Activated CD4-positive, alpha-beta T cell treated with anti-CD3 and anti-CD28 coated beads, Interleukin-2, amount 10 ng/mL, durations not matched to agents 24 days and 14 days (primary cell): ENCODE measurements at regions not wholly inside any gene's neighbourhood (a gene's known extent, or its start where the extent isn't known, plus 50 kb on each side); places are given as distances from the start of the nearest gene placed in this dataset.

Source experiments
- DNase-seq: peaks from one replicate; pipeline ENCODE4 v3.0.0; 2022
- H3K27ac Mint-ChIP-seq: one replicate; pipeline ENCODE4 v1.8.0; 2022; ENCODE audit warnings: mild to moderate bottlenecking, mixed read lengths
- H3K27me3 Mint-ChIP-seq: one replicate; pipeline ENCODE4 v1.8.0; 2022; ENCODE audit warnings: mixed read lengths
- H3K36me3 Mint-ChIP-seq: one replicate; pipeline ENCODE4 v1.8.0; 2022; ENCODE audit warnings: low read depth, mild to moderate bottlenecking, mixed read lengths
- H3K4me1 Mint-ChIP-seq: one replicate; pipeline ENCODE4 v1.8.0; 2021; ENCODE audit warnings: mixed read lengths
- H3K4me3 Mint-ChIP-seq: one replicate; pipeline ENCODE4 v1.8.0; 2022; ENCODE audit warnings: mild to moderate bottlenecking, moderate library complexity, mixed read lengths
- H3K9me3 Mint-ChIP-seq: one replicate; pipeline ENCODE4 v1.8.0; 2021; ENCODE audit warnings: mixed read lengths
- intact Hi-C: fragments of 100-400 bp; cut with micrococcal nuclease; formaldehyde crosslinking; loops from one replicate; pipeline ENCODE4 v1.15.1; 2023

- intact Hi-C loops: no loop called here
Observed at GRCh38 chr4:117814277-117815246, 219.7 kb upstream of the NDST3 start.

GRCh38 chr4:117817301-117817700 is 217.0 kb upstream of the NDST3 start:
- Mint-ChIP-seq H3K9me3 (no peaks in the 10 kb centered on the region), H3K27ac (no peak overlapping the region), H3K36me3 (no peaks in the 10 kb centered on the region), H3K4me1 (peaks cover 2% of the 10 kb centered on the region), H3K27me3 (no peaks in the 10 kb centered on the region), H3K4me3 (no peak overlapping the region)
- intact Hi-C loops: no loop called here
- no peak for DNase-seq

More at GRCh38 chr4:117814277-117815246, 219.7 kb upstream of the NDST3 start:
- no peak overlapping the region for H3K27ac Mint-ChIP-seq
- H3K4me3 Mint-ChIP-seq: no peak overlapping the region
- no peaks in the 10 kb centered on the region for H3K36me3 Mint-ChIP-seq
- no peak for DNase-seq
- H3K9me3 Mint-ChIP-seq: no peaks in the 10 kb centered on the region
- peaks cover 2% of the 10 kb centered on the region for H3K4me1 Mint-ChIP-seq
- H3K27me3 Mint-ChIP-seq: no peaks in the 10 kb centered on the region

GRCh38 chr4:117821834-117822233 is 212.5 kb upstream of the NDST3 start:
- Mint-ChIP-seq H3K27ac (no peak overlapping the region), H3K4me1 (peaks cover 2% of the 10 kb centered on the region), H3K27me3 (no peaks in the 10 kb centered on the region), H3K9me3 (no peaks in the 10 kb centered on the region), H3K4me3 (no peak overlapping the region), H3K36me3 (no peaks in the 10 kb centered on the region)
- no peak for DNase-seq
- intact Hi-C loops: no loop called here

GRCh38 chr4:117823388-117823787 is 210.9 kb upstream of the NDST3 start:
- Mint-ChIP-seq H3K27ac (no peak overlapping the region), H3K4me3 (no peak overlapping the region), H3K36me3 (no peaks in the 10 kb centered on the region), H3K4me1 (no peaks in the 10 kb centered on the region), H3K9me3 (no peaks in the 10 kb centered on the region), H3K27me3 (no peaks in the 10 kb centered on the region)
- DNase-seq: no peak
- intact Hi-C loops: no loop called here

- intact Hi-C loops: no loop called here
- H3K4me3 Mint-ChIP-seq: no peak overlapping the region
- no peaks in the 10 kb centered on the region for H3K36me3 Mint-ChIP-seq
- H3K9me3 Mint-ChIP-seq: no peaks in the 10 kb centered on the region
- no peaks in the 10 kb centered on the region for H3K27me3 Mint-ChIP-seq
- DNase-seq: no peak
- H3K27ac Mint-ChIP-seq: no peak overlapping the region
- H3K4me1 Mint-ChIP-seq: no peaks in the 10 kb centered on the region
Observed at GRCh38 chr4:117825600-117825999, 208.7 kb upstream of the NDST3 start.

GRCh38 chr4:117831060-117831683 is 203.1 kb upstream of the NDST3 start:
- Mint-ChIP-seq H3K4me1 (no peaks in the 10 kb centered on the region), H3K4me3 (no peak overlapping the region), H3K27me3 (no peaks in the 10 kb centered on the region), H3K36me3 (no peaks in the 10 kb centered on the region), H3K9me3 (no peaks in the 10 kb centered on the region), H3K27ac (no peak overlapping the region)
- no peak for DNase-seq
- intact Hi-C loops: no loop called here

- Mint-ChIP-seq H3K4me1 (no peaks in the 10 kb centered on the region), H3K27ac (no peak overlapping the region), H3K9me3 (no peaks in the 10 kb centered on the region), H3K36me3 (no peaks in the 10 kb centered on the region), H3K27me3 (no peaks in the 10 kb centered on the region), H3K4me3 (no peak overlapping the region)
- intact Hi-C loops: no loop called here
- DNase-seq: no peak
Observed at GRCh38 chr4:117835566-117835965, 198.7 kb upstream of the NDST3 start.

- Mint-ChIP-seq H3K27me3 (no peaks in the 10 kb centered on the region), H3K9me3 (peaks cover 3% of the 10 kb centered on the region)
Observed at GRCh38 chr4:117844594-117844993, 189.7 kb upstream of the NDST3 start.

GRCh38 chr4:117845270-117845669 is 189.0 kb upstream of the NDST3 start:
- Mint-ChIP-seq H3K27ac (no peak overlapping the region), H3K4me1 (no peaks in the 10 kb centered on the region), H3K4me3 (no peak overlapping the region), H3K9me3 (peaks cover 3% of the 10 kb centered on the region), H3K27me3 (no peaks in the 10 kb centered on the region), H3K36me3 (no peaks in the 10 kb centered on the region)
- DNase-seq: no peak
- intact Hi-C loops: no loop called here

More at GRCh38 chr4:117844594-117844993, 189.7 kb upstream of the NDST3 start:
- Mint-ChIP-seq H3K4me3 (no peak overlapping the region), H3K4me1 (no peaks in the 10 kb centered on the region), H3K27ac (no peak overlapping the region), H3K36me3 (no peaks in the 10 kb centered on the region)
- DNase-seq: no peak
- intact Hi-C loops: no loop called here

GRCh38 chr4:117847849-117848248 is 186.4 kb upstream of the NDST3 start:
- Mint-ChIP-seq H3K9me3 (no peaks in the 10 kb centered on the region), H3K4me1 (no peaks in the 10 kb centered on the region), H3K27ac (no peak overlapping the region), H3K27me3 (no peaks in the 10 kb centered on the region), H3K4me3 (no peak overlapping the region), H3K36me3 (no peaks in the 10 kb centered on the region)
- no peak for DNase-seq
- intact Hi-C loops: no loop called here

- H3K4me1 Mint-ChIP-seq: no peaks in the 10 kb centered on the region
- no peak overlapping the region for H3K4me3 Mint-ChIP-seq
- no peak for DNase-seq
- intact Hi-C loops: no loop called here
- no peaks in the 10 kb centered on the region for H3K9me3 Mint-ChIP-seq
- no peaks in the 10 kb centered on the region for H3K36me3 Mint-ChIP-seq
- H3K27ac Mint-ChIP-seq: no peak overlapping the region
- H3K27me3 Mint-ChIP-seq: no peaks in the 10 kb centered on the region
Observed at GRCh38 chr4:117868201-117868600, 166.1 kb upstream of the NDST3 start.

GRCh38 chr4:117873779-117874178 is 160.5 kb upstream of the NDST3 start:
- no peaks in the 10 kb centered on the region for H3K27me3 Mint-ChIP-seq
- no peaks in the 10 kb centered on the region for H3K9me3 Mint-ChIP-seq
- no peak overlapping the region for H3K4me3 Mint-ChIP-seq
- H3K4me1 Mint-ChIP-seq: no peaks in the 10 kb centered on the region
- no peaks in the 10 kb centered on the region for H3K36me3 Mint-ChIP-seq
- intact Hi-C loops: no loop called here
- no peak overlapping the region for H3K27ac Mint-ChIP-seq
- no peak for DNase-seq

- H3K27me3 Mint-ChIP-seq: no peaks in the 10 kb centered on the region
- intact Hi-C loops: no loop called here
- no peak overlapping the region for H3K4me3 Mint-ChIP-seq
- H3K4me1 Mint-ChIP-seq: no peaks in the 10 kb centered on the region
- H3K9me3 Mint-ChIP-seq: no peaks in the 10 kb centered on the region
- H3K36me3 Mint-ChIP-seq: no peaks in the 10 kb centered on the region
- no peak overlapping the region for H3K27ac Mint-ChIP-seq
- DNase-seq: no peak
Observed at GRCh38 chr4:117874216-117874615, 160.1 kb upstream of the NDST3 start.

- Mint-ChIP-seq H3K27me3 (no peaks in the 10 kb centered on the region), H3K4me1 (no peaks in the 10 kb centered on the region), H3K27ac (no peak overlapping the region), H3K36me3 (no peaks in the 10 kb centered on the region), H3K4me3 (no peak overlapping the region), H3K9me3 (no peaks in the 10 kb centered on the region)
- no peak for DNase-seq
- intact Hi-C loops: no loop called here
Observed at GRCh38 chr4:117889978-117890377, 144.3 kb upstream of the NDST3 start.
